ENCODE measurements at regions not wholly inside any gene's neighbourhood (a gene's known extent, or its start where the extent isn't known, plus 50 kb on each side); places are given as distances from the start of the nearest gene placed in this dataset.

DNA sequence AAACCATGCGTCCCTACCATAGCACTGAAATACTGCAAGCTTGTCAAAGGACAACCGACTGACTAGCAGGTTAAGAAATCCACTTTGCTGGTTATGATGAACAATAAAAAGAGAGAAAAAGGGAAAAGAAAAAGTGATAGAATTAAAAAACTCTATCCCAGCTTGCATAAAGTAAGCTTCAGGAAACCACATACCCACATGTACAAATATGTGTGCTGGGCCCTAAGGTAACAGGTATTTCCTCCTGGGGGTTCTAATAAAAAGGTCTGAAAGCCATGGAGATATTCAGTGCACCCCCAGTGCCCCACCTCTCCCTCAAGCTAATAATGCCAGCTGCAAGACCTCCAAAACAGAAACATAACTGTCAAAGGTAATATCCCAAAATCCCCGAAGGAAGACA, 248.6 kb upstream of the KLF14 start:
- Histone ChIP-seq H3K4me1 (ENCODE audit: control insufficient read depth in 1 of 2, insufficient read depth in 2 of 2, low read length in 2 of 2) (peaks cover 59 to 88% of the 10 kb centered on the region in 2 experiments), H3K9ac (ENCODE audit: low read length) (peak overlapping the region; percentile 10), H3K27me3 (ENCODE audit: insufficient read depth, low read length) (no peaks in the 10 kb centered on the region), H3K4me3 (replicated peaks in 1 of 2; ENCODE audit: low read depth in 1 of 2, low read length in 2 of 2) (no peak overlapping the region), H3K36me3 (ENCODE audit: control insufficient read depth in 1 of 2, insufficient read depth in 2 of 2, low read length in 2 of 2) (no peaks in the 10 kb centered on the region; a peak in 1 of 4 replicates), H3K27ac (ENCODE audit: low read depth, low read length) (peak overlapping the region; percentile 67), H4K20me1 (ENCODE audit: insufficient read depth) (no peaks in the 10 kb centered on the region), H2AFZ (ENCODE audit: low read depth, low read length, poor library complexity, severe bottlenecking) (no peak overlapping the region), H3K4me2 (ENCODE audit: low read length) (peak overlapping the region; percentile 7; the same call in 1 of the 2 replicates), H3K9me2 (ENCODE audit: insufficient read depth) (no peaks in the 10 kb centered on the region), H3K9me3 (ENCODE audit: control insufficient read depth in 1 of 2, insufficient read depth in 1 of 2, low read depth in 1 of 2, low read length in 2 of 2) (no peaks in the 10 kb centered on the region), H3K79me2 (ENCODE audit: insufficient read depth, low read length) (peaks cover 43% of the 10 kb centered on the region)
- ChIA-PET POLR2A (interaction anchor here (1.2 to 1.7 kb wide), 2 partner anchors 13 to 23 kb away, joined by 3 to 6 read pairs; no protein-coding TSS in a partner anchor), CTCF (interaction anchor here (1.0 to 3.8 kb wide), 18 partner anchors 10 to 320 kb away, joined by 3 to 26 read pairs (median 4); no protein-coding TSS in a partner anchor), RAD21 (ENCODE audit: low non-redundant PET in 1 of 2, low total read pairs in 2 of 2, uncharacterized antibody in 2 of 2, unreplicated experiment in 2 of 2) (interaction anchor here in 1 of 2 experiments (1.0 kb wide), 1 partner anchor 58 kb away, joined by 3 read pairs; no protein-coding TSS in a partner anchor)
- BruUV-seq (replicated peaks) = no TSS peak
- no peak for ATAC-seq
- DNase-seq (ENCODE audit: low read depth, low spot score) = no peak
- intact Hi-C loops (cut with micrococcal nuclease) = loop anchor here (1.0 kb wide), 1 partner anchor 58 kb away; no protein-coding TSS in a partner anchor
- TF ChIP-seq SRF (IDR thresholded peaks at IDR 0.05; ENCODE audit: low read depth) = no peak
- no peak for TF ChIP-seq CTCF (IDR thresholded peaks at IDR 0.05 in 2 of 3, conservative IDR thresholded peaks at IDR 0.05 in 1 of 3; ENCODE audit: borderline replicate concordance in 1 of 3, insufficient read depth in 1 of 3, low read depth in 2 of 3, low read length in 2 of 3)
- TF ChIP-seq, protein P1, sequence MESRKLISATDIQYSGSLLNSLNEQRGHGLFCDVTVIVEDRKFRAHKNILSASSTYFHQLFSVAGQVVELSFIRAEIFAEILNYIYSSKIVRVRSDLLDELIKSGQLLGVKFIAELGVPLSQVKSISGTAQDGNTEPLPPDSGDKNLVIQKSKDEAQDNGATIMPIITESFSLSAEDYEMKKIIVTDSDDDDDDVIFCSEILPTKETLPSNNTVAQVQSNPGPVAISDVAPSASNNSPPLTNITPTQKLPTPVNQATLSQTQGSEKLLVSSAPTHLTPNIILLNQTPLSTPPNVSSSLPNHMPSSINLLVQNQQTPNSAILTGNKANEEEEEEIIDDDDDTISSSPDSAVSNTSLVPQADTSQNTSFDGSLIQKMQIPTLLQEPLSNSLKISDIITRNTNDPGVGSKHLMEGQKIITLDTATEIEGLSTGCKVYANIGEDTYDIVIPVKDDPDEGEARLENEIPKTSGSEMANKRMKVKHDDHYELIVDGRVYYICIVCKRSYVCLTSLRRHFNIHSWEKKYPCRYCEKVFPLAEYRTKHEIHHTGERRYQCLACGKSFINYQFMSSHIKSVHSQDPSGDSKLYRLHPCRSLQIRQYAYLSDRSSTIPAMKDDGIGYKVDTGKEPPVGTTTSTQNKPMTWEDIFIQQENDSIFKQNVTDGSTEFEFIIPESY (IDR thresholded peaks at IDR 0.05; ENCODE audit: extremely low read depth, insufficient replicate concordance, low read length) = no peak
- no peak for TF ChIP-seq EGR1 (IDR thresholded peaks at IDR 0.05; ENCODE audit: low read depth)
- TF ChIP-seq REST (IDR thresholded peaks at IDR 0.05; ENCODE audit: low read depth) = no peak
- no peak for TF ChIP-seq MAX (IDR thresholded peaks at IDR 0.05)
- TF ChIP-seq SP1 (IDR thresholded peaks at IDR 0.05; ENCODE audit: low read depth) = no peak
- no peak for TF ChIP-seq JUND (IDR thresholded peaks at IDR 0.05)
- no peak for TF ChIP-seq ZFX (IDR thresholded peaks at IDR 0.05)
- no peak for TF ChIP-seq SIN3A (IDR thresholded peaks at IDR 0.05; ENCODE audit: low read depth)
- TF ChIP-seq ZNF274 (IDR thresholded peaks at IDR 0.05; ENCODE audit: low read depth, low read length) = no peak
- no peak for TF ChIP-seq YY1 (IDR thresholded peaks at IDR 0.05; ENCODE audit: extremely low read depth, insufficient replicate concordance, low read depth, low read length)
- no peak for TF ChIP-seq EZH2phosphoT487 (IDR thresholded peaks at IDR 0.05; ENCODE audit: borderline replicate concordance)
- no peak for TF ChIP-seq RAD21 (IDR thresholded peaks at IDR 0.05; ENCODE audit: low read depth)
- TF ChIP-seq POLR2AphosphoS5 (IDR thresholded peaks at IDR 0.05; ENCODE audit: low read depth, low read length) = no peak
- no peak for TF ChIP-seq ELF1 (IDR thresholded peaks at IDR 0.05; ENCODE audit: borderline replicate concordance, low read depth)
- TF ChIP-seq ATF3 (IDR thresholded peaks at IDR 0.05) = no peak
- TF ChIP-seq CEBPB (IDR thresholded peaks at IDR 0.05; ENCODE audit: low read depth) = no peak
- no peak for TF ChIP-seq EZH2 (IDR thresholded peaks at IDR 0.05)
- TF ChIP-seq FOSL1 (IDR thresholded peaks at IDR 0.05; ENCODE audit: low read depth) = no peak
